Pons (tissue), 1 donor: ENCODE measurements at regions not wholly inside any gene's neighbourhood (a gene's known extent, or its start where the extent isn't known, plus 50 kb on each side); places are given as distances from the start of the nearest gene placed in this dataset.
"Not testable (repeated sequence)": the region's sequence is repeated elsewhere in the genome, so short reads cannot be mapped to it uniquely, and the experiment has no call there.

Source experiments
- DNase-seq: peaks from one replicate; pipeline ENCODE4 v3.0.0-alpha.2; 2016; ENCODE audit warnings: low spot score

GRCh38 chr15:87722941-87723691 lies 533.4 kb downstream of the NTRK3 start:
- no peak for DNase-seq

- DNase-seq: no peak
Measured at GRCh38 chr15:87720235-87720634, 536.3 kb downstream of the NTRK3 start.

GRCh38 chr15:87716422-87716821 lies 540.1 kb downstream of the NTRK3 start:
- DNase-seq: no peak

- no peak for DNase-seq
Measured at GRCh38 chr15:87715252-87715651, 541.3 kb downstream of the NTRK3 start.

GRCh38 chr15:87713475-87713879 lies 543.1 kb downstream of the NTRK3 start:
- DNase-seq: no peak

GRCh38 chr15:87712211-87712610 lies 544.3 kb downstream of the NTRK3 start:
- DNase-seq: no peak

- DNase-seq: no peak
Measured at GRCh38 chr15:87711026-87711425, 545.5 kb downstream of the NTRK3 start.

GRCh38 chr15:87710406-87710805 lies 546.1 kb downstream of the NTRK3 start:
- DNase-seq: no peak

- DNase-seq: no peak
Measured at GRCh38 chr15:87707566-87708130, 548.9 kb downstream of the NTRK3 start.

GRCh38 chr15:87707071-87707470 lies 549.5 kb downstream of the NTRK3 start:
- no peak for DNase-seq

GRCh38 chr15:87706001-87706400 lies 550.5 kb downstream of the NTRK3 start:
- peak; percentile 12 for DNase-seq

- no peak for DNase-seq
Measured at GRCh38 chr15:87704276-87704675, 552.3 kb downstream of the NTRK3 start.

- DNase-seq: no peak
Measured at GRCh38 chr15:87703327-87704111, 553.0 kb downstream of the NTRK3 start.

GRCh38 chr15:87702270-87702669 lies 554.3 kb downstream of the NTRK3 start:
- DNase-seq: no peak

GRCh38 chr15:87698467-87698866 lies 558.1 kb downstream of the NTRK3 start:
- DNase-seq: not testable (repeated sequence)

- no peak for DNase-seq
Measured at GRCh38 chr15:87689716-87690115, 566.8 kb downstream of the NTRK3 start.

GRCh38 chr15:87687523-87687870 lies 569.0 kb downstream of the NTRK3 start:
- no peak for DNase-seq

GRCh38 chr15:87686841-87687522 lies 569.6 kb downstream of the NTRK3 start:
- DNase-seq: no peak

- DNase-seq: no peak
Measured at GRCh38 chr15:87686339-87686738, 570.2 kb downstream of the NTRK3 start.

GRCh38 chr15:87682527-87682926 lies 574.0 kb downstream of the NTRK3 start:
- no peak for DNase-seq

GRCh38 chr15:87681104-87681503 lies 575.4 kb downstream of the NTRK3 start:
- no peak for DNase-seq

GRCh38 chr15:87680208-87680607 lies 576.3 kb downstream of the NTRK3 start:
- DNase-seq: no peak

GRCh38 chr15:87675271-87675670 lies 581.3 kb downstream of the NTRK3 start:
- no peak for DNase-seq
